ENCODE measurements at regions not wholly inside any gene's neighbourhood (a gene's known extent, or its start where the extent isn't known, plus 50 kb on each side); places are given as distances from the start of the nearest gene placed in this dataset.

DNA sequence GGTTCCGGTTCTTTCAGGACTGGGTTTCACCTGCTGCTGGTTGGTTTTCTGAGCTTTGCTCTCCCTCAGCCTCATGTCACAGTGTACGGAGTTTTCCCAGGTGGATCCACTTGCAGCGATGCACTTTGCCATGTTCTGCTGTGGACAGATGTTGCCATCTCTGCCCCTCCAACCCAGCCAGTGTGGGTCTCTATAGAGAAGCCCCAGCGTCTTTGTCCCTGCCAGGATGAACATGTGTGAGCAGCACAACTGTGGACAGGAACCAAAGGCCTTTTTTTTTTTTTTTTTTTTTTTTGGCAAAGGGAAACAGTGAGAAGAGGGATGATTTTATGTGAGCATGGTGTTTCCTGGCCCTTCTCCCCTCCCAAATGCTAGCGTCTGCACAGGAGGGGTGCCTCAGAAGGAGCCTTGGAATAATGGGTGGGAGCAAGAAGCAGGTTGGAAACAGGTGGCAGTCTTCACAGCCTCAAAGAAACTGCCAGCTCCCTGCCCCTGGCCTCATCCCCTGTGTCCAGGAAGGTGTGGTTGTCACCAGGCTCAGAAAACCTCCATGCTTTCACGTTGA, 106.5 kb downstream of the RPS24 start:
- intact Hi-C loops (cut with micrococcal nuclease): no loop called here
- H3K4me1 Mint-ChIP-seq (ENCODE audit: low read depth): no peaks in the 10 kb centered on the region
- CTCF ChIA-PET: no interaction called here
- peaks cover 11% of the 10 kb centered on the region for H3K27me3 Mint-ChIP-seq (ENCODE audit: low read depth)
- H3K4me3 Mint-ChIP-seq: no peak overlapping the region
- H3K9me3 Mint-ChIP-seq: no peaks in the 10 kb centered on the region
- no peak overlapping the region for H3K27ac Mint-ChIP-seq
- DNase-seq: no peak
- no peaks in the 10 kb centered on the region for H3K36me3 Mint-ChIP-seq (ENCODE audit: low read depth)

DNA sequence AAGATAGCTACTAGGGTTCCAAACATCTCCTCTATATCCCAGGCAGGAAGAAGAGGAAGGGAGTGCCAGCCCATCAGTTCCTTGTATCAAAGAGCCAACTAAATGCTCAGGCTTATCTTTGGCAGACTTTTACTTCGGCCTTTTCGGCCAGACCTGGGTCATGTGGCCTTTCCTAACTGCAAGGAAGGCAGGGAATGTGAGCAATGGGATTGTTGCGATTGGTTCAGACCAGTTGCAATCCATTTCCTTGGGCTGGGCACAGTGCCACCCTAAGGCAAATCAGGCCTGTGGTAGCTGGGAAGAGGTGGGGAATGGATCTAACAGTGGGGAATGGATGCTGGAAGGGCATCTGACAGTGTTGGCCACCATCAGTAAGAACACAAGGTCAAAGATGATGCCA, 109.9 kb downstream of the RPS24 start:
- DNase-seq: no peak
- Mint-ChIP-seq H3K27me3 (ENCODE audit: low read depth) (peaks cover 7% of the 10 kb centered on the region), H3K4me3 (no peak overlapping the region), H3K27ac (no peak overlapping the region), H3K36me3 (ENCODE audit: low read depth) (no peaks in the 10 kb centered on the region), H3K4me1 (ENCODE audit: low read depth) (no peaks in the 10 kb centered on the region), H3K9me3 (no peaks in the 10 kb centered on the region)
- CTCF ChIA-PET: no interaction called here
- intact Hi-C loops (cut with micrococcal nuclease): no loop called here

DNA sequence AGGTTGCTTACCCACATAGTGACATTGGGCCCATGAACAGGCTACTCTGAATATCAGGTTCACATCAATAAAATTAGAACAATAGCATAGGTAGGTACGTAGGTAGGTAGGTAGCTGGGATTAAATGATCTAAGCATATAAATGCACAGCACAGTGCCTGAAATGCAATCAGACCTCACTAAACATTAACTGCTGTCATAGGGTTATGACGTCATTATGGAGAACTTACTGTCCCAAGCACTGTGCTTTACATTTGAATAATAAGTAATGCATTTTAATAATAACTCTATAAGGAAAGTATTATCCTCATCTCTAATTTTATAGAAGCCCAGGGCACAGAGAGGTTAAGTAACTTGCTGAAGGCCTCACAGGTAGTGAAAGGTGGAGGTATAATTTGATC, 112.5 kb downstream of the RPS24 start:
- H3K9me3 Mint-ChIP-seq: no peaks in the 10 kb centered on the region
- no peak overlapping the region for H3K4me3 Mint-ChIP-seq
- CTCF ChIA-PET: no interaction called here
- H3K27me3 Mint-ChIP-seq (ENCODE audit: low read depth): peaks cover 7% of the 10 kb centered on the region
- no peaks in the 10 kb centered on the region for H3K4me1 Mint-ChIP-seq (ENCODE audit: low read depth)
- intact Hi-C loops (cut with micrococcal nuclease): no loop called here
- DNase-seq: no peak
- H3K27ac Mint-ChIP-seq: no peak overlapping the region
- H3K36me3 Mint-ChIP-seq (ENCODE audit: low read depth): no peaks in the 10 kb centered on the region

DNA sequence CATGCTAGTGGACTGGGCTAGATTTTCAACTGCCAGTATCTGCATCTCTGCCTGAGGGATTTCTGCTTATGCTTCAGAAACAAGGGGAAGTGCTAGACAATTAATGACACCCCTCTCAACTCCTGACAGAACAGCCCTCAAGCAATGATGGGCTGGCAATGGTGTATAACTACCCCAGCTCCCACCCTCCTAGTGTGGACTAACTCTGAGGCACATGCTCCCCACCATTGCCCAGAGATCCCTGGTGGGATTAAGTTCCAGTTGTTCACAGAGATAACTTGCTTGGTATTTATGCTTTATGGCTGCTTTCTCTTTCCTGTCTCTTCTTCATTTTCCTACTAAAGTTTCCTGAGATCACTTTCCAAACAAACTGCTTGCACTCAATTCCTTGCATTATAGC, 113.5 kb downstream of the RPS24 start:
- no peaks in the 10 kb centered on the region for H3K36me3 Mint-ChIP-seq (ENCODE audit: low read depth)
- peaks cover 3% of the 10 kb centered on the region for H3K27me3 Mint-ChIP-seq (ENCODE audit: low read depth)
- H3K4me3 Mint-ChIP-seq: no peak overlapping the region
- H3K27ac Mint-ChIP-seq: no peak overlapping the region
- CTCF ChIA-PET: no interaction called here
- DNase-seq: no peak
- intact Hi-C loops (cut with micrococcal nuclease): no loop called here
- H3K4me1 Mint-ChIP-seq (ENCODE audit: low read depth): no peaks in the 10 kb centered on the region
- H3K9me3 Mint-ChIP-seq: no peaks in the 10 kb centered on the region

DNA sequence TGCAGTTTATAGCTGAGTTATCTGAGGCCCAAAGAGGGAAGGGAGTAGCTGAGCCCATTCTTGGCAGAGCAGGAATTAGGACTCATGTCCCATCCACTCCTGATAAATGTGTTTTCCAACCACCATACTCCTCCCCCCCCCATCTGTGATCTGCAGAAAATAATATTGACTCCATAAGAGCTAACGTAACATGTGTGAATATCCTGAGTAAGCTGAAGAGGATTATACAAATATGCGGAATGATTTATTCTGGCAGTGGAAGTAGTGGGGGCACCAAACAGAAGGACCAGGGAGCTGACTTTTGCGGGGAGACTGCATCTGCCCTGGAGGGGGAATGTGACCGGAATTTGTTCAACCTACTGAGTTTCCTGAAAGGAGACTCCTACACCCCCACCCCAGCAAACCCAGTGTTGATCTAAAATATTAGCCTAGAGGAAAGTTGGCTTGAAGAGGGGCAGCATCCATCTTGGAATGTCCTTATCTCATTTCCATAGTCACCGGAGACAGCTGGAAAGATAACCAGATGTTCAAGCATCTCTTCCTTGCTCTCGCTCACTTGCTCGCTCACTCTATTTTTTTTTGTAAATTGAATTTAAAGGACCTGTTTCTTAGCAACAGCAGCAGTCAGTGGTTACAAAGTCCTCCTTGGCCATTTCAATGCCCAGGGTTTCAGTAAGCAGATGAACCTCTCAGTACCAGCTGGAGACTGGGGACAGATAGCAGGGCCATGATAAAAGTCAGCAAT, 114.7 kb downstream of the RPS24 start:
- CTCF ChIA-PET: no interaction called here
- Mint-ChIP-seq H3K27me3 (ENCODE audit: low read depth) (peaks cover 3% of the 10 kb centered on the region), H3K36me3 (ENCODE audit: low read depth) (no peaks in the 10 kb centered on the region), H3K4me3 (no peak overlapping the region), H3K27ac (no peak overlapping the region), H3K9me3 (no peaks in the 10 kb centered on the region), H3K4me1 (ENCODE audit: low read depth) (no peaks in the 10 kb centered on the region)
- intact Hi-C loops (cut with micrococcal nuclease): no loop called here
- DNase-seq: no peak

DNA sequence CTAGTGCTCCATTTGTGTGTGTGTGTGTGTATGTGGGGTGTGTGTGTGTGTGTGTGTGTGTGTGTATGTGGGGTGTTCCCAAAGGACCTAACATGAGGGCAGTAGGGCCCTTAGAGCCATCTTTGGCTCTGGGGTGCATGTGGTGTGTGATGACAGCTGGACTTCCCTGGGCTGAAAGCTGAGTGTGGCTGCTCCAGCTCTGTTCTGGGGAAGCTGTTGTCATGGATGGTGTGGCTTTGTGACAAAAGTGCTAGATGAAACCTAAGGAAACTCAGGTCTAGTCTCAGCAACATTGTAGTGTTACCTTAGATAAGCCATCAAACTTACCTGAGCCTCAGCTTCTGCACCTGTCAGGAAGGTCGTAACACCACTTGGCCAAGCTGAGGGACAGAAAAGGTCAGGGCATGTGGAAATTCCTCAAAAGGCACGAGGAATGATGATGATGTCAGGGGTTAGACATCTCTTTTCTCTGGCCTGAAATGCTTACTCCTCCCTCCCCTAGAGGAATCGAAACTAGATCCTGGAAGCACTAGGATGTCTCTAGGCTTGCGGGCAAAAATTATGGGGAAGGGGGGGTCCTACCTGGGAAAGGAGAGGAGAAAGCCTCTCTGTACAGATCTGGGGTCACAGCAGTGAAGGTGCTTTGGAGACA, 115.4 kb downstream of the RPS24 start:
- Mint-ChIP-seq H3K4me1 (ENCODE audit: low read depth) (no peaks in the 10 kb centered on the region), H3K9me3 (no peaks in the 10 kb centered on the region), H3K4me3 (no peak overlapping the region), H3K27me3 (ENCODE audit: low read depth) (no peaks in the 10 kb centered on the region), H3K36me3 (ENCODE audit: low read depth) (no peaks in the 10 kb centered on the region), H3K27ac (no peak overlapping the region)
- intact Hi-C loops (cut with micrococcal nuclease): no loop called here
- DNase-seq: no peak
- CTCF ChIA-PET: no interaction called here

DNA sequence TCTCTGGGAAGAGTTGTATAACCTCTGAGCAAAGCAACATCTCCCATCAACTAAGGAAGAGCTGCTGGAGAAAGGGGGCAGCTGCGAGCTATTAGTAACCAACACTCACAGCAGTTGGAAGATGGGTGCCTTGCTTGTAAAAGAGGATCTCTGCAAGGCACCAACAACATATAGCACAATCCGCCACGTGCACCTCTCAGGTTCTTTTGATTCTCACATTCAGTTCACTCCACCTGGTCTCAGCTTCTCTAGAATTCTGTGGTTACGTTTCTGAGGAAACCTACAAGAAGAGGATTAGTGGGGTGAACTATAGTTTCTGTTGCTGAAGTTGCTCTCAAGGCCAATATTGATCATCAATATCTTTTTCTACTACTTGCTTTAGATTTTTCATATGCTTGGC, 117.1 kb downstream of the RPS24 start:
- Mint-ChIP-seq H3K27me3 (ENCODE audit: low read depth) (no peaks in the 10 kb centered on the region), H3K9me3 (no peaks in the 10 kb centered on the region), H3K4me3 (no peak overlapping the region), H3K36me3 (ENCODE audit: low read depth) (no peaks in the 10 kb centered on the region), H3K27ac (no peak overlapping the region), H3K4me1 (ENCODE audit: low read depth) (no peaks in the 10 kb centered on the region)
- no peak for DNase-seq
- intact Hi-C loops (cut with micrococcal nuclease): no loop called here
- CTCF ChIA-PET: no interaction called here

DNA sequence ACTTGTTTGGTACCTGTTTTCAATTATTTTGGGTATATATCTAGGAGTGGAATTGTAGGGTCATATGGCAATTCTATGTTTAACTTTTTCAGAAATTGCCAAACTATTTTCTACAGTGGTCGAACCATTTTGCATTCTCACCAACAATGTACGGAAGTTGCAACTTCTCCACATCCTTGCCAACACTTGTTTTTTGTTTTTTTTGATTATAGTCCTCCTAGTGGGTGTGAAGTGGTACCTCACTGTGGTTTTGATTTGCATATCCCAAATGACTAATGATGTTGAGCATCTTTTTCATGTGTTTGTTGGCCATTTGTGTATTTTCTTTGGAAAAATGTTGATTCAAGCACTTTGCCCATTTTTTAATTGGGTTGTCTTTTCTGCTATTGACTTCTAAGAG, 122.1 kb downstream of the RPS24 start:
- intact Hi-C loops (cut with micrococcal nuclease): no loop called here
- H3K36me3 Mint-ChIP-seq (ENCODE audit: low read depth): no peaks in the 10 kb centered on the region
- no peaks in the 10 kb centered on the region for H3K4me1 Mint-ChIP-seq (ENCODE audit: low read depth)
- no peaks in the 10 kb centered on the region for H3K9me3 Mint-ChIP-seq
- no peak for DNase-seq
- no peaks in the 10 kb centered on the region for H3K27me3 Mint-ChIP-seq (ENCODE audit: low read depth)
- no peak overlapping the region for H3K4me3 Mint-ChIP-seq
- CTCF ChIA-PET: interaction anchor here (0.7 kb wide), 1 partner anchor 383 kb away, joined by 3 read pairs; no protein-coding TSS in a partner anchor
- H3K27ac Mint-ChIP-seq: no peak overlapping the region

DNA sequence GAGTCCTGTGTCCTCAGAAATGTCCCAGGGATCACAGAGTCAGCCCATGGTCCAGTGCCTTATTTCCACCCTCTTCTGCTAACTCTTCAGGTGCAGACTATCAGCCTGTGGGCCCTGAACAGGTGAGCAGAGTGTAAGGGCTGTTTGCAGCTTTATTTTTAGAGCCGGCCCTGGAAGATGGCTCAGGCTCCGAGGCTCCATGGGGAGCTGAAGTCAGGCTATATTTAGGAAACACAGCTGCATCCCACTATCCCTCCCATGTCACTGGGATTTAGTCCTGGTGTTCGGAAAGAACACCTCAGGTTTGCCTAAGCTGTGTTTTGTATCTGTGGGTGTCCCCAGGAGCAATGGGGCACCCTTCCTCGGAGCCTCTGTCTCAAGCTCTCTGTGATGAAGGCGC, 126.9 kb downstream of the RPS24 start:
- intact Hi-C loops (cut with micrococcal nuclease): no loop called here
- CTCF ChIA-PET: no interaction called here
- H3K27me3 Mint-ChIP-seq (ENCODE audit: low read depth): no peaks in the 10 kb centered on the region

DNA sequence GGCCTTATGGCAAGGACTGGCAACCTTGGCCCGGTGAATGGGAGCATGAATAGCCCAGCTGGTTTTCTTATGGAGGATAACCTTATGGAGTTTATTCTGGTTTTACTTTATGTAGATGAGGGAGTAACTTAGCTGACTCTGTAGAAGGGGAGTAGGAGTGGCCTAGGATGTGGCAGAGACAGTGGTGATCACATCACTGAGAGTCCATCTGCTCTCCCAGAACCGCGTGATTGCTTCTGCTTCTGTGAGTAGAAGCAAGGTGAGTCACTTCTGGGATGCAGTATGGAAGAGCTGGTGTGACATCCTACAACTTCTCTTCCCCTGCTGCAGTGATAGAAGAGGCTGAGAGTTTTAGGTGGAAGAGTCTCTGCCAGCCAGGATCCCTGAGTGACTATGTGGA, 129.2 kb downstream of the RPS24 start:
- intact Hi-C loops (cut with micrococcal nuclease): no loop called here
- CTCF ChIA-PET: no interaction called here
- Mint-ChIP-seq H3K9me3 (peaks cover 6% of the 10 kb centered on the region), H3K27ac (no peak overlapping the region), H3K27me3 (ENCODE audit: low read depth) (no peaks in the 10 kb centered on the region), H3K4me3 (no peak overlapping the region), H3K36me3 (ENCODE audit: low read depth) (no peaks in the 10 kb centered on the region), H3K4me1 (ENCODE audit: low read depth) (no peaks in the 10 kb centered on the region)
- no peak for DNase-seq

More for the DNA sequence above, 126.9 kb downstream of the RPS24 start:
- peaks cover 6% of the 10 kb centered on the region for H3K9me3 Mint-ChIP-seq
- H3K36me3 Mint-ChIP-seq (ENCODE audit: low read depth): no peaks in the 10 kb centered on the region
- H3K4me1 Mint-ChIP-seq (ENCODE audit: low read depth): no peaks in the 10 kb centered on the region
- DNase-seq: no peak
- H3K27ac Mint-ChIP-seq: no peak overlapping the region
- H3K4me3 Mint-ChIP-seq: no peak overlapping the region

DNA sequence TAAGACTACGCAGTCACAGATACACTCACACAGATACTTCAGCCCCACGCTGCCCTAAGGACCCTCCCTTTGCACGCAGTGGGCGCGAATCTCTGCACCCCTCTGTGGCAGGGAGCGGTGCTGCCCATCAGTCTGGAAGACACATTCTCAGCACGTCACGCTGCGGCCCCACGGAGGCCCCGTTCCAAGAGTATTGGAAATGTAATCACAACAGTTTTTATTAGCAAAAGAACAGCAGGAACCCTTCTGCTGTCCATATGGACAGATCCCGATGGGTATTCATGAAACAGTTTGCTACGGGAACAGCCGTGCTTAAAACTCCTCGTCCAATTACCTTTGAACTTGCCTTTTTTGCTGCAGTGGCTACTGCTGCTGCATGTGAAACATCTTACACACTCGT, 131.0 kb downstream of the RPS24 start:
- Mint-ChIP-seq H3K4me3 (no peak overlapping the region), H3K27me3 (ENCODE audit: low read depth) (no peaks in the 10 kb centered on the region), H3K36me3 (ENCODE audit: low read depth) (no peaks in the 10 kb centered on the region), H3K9me3 (peaks cover 6% of the 10 kb centered on the region), H3K27ac (no peak overlapping the region), H3K4me1 (ENCODE audit: low read depth) (no peaks in the 10 kb centered on the region)
- intact Hi-C loops (cut with micrococcal nuclease): no loop called here
- CTCF ChIA-PET: no interaction called here
- no peak for DNase-seq

DNA sequence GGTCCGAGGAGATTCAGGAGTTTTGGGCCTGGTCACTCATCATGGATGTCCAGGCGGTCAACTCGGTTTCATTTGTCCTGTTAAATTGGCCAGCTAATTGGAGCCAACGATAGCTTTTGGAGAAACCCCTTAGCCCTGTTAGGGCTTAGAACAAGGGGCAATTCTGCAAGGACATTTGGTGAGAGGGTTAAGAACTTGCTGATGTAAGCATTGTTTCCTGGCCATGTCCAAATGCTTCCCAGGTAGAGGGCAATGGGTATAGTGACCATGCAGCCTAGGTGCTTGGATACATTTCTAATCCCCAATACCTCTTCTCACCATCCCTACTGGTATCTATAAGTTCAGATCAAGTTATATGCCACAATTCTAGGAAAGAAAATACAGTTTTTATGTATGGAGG, 131.5 kb downstream of the RPS24 start:
- CTCF ChIA-PET: no interaction called here
- Mint-ChIP-seq H3K4me1 (ENCODE audit: low read depth) (no peaks in the 10 kb centered on the region), H3K9me3 (peaks cover 6% of the 10 kb centered on the region), H3K4me3 (no peak overlapping the region), H3K27me3 (ENCODE audit: low read depth) (no peaks in the 10 kb centered on the region), H3K36me3 (ENCODE audit: low read depth) (no peaks in the 10 kb centered on the region), H3K27ac (no peak overlapping the region)
- no peak for DNase-seq
- intact Hi-C loops (cut with micrococcal nuclease): no loop called here

DNA sequence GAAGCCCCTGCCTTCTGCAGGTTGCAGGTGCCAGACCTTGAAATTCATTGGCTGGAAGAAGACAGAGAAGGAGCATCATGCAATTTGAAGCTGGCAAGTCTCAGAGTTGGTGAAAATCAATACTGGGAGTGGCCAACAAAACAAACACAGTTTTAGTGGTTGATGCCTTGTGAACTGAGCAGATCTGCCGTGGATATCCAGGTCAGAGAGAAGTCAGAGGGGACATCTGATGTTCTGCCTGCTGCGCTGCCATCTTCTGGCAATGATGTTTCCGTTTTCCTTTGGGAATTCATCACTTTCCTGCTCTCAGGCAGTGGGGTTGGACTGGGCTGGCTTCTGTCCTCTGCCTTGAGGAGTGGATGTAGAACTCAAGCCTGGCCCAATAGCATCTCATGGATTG, 132.0 kb downstream of the RPS24 start:
- Mint-ChIP-seq H3K9me3 (peaks cover 6% of the 10 kb centered on the region), H3K27ac (no peak overlapping the region), H3K36me3 (ENCODE audit: low read depth) (no peaks in the 10 kb centered on the region), H3K27me3 (ENCODE audit: low read depth) (no peaks in the 10 kb centered on the region), H3K4me3 (no peak overlapping the region), H3K4me1 (ENCODE audit: low read depth) (no peaks in the 10 kb centered on the region)
- intact Hi-C loops (cut with micrococcal nuclease): no loop called here
- DNase-seq: no peak
- CTCF ChIA-PET: no interaction called here

Measured in activated naive CD4-positive, alpha-beta T cell treated with anti-CD3 and anti-CD28 coated beads for 36 hours (primary cell).